ENCODE measurements at regions not wholly inside any gene's neighbourhood (a gene's known extent, or its start where the extent isn't known, plus 50 kb on each side); places are given as distances from the start of the nearest gene placed in this dataset.

DNA sequence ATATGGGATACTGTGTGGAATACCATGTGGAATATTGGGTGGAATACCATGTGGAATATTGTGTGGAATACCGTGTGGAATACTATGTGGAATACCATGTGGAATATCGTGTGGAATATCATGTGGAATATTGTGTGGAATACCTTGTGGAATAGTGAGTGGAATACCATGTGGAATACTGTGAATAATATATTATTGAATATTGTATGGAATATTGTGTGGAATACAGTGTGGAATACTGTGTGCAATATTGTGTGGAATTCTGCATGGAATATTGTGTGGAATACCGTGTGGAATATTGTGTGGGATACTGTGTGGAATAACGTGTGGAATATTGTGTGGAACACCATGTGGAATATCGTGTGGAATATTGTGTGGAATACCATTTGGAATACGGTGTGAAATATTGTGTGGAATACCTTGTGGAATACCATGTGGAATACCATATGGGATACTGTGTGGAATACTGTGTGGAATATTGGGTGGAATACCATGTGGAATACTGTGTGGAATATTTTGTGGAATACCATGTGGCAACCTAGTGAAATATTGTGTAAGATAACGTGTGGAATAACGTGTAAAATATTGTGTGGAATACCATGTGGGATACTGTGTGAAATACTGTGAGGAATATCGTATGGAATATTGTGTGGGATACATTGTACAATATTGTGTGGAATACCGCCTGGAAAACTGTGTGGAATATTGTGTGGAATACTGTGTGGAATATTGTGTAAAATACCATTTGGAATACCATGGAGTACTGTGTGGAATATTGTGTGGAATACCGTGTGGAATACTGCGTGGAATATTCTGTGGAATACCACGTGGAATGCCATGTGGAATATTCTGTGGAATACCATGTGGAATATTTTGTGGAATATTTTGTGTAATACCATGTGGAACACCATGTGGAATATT is 133.9 kb upstream of the CHST15 start:
- no peak for DNase-seq (ENCODE audit: low read depth in 2 of 2)

DNA sequence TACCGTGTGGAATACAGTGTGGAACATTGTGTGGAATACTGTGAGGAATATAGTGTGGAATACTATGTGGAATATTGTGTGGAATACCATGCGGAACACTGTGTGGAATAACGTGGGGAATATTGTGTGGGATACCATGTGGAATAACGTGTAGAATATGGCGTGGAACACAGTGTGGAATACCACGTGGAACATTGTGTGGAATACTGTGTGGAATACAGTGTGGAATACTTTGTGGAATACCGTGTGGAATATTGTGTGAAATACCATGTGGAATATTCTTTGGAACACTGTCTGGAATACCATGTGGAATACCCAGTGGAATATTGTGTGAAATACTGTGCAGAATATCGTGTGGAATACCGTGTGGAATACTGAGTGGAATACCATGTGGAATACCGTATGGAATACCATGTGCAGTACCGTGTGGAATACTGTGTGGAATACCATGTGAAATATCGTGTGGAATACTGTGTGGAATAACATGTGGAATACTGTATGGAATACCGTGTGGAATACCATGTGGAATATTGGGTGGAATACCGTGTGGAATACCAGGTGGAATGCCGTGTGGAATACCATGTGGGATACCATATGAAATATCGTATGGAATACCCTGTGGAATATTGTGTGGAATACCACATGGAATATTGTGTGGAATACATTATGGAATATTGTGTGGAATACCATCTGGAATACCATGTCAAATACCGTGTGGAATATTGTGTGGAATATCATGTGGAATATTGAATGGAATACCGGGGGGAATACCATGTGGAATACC is 133.1 kb upstream of the CHST15 start:
- DNase-seq (ENCODE audit: low read depth in 2 of 2) = no peak

DNA sequence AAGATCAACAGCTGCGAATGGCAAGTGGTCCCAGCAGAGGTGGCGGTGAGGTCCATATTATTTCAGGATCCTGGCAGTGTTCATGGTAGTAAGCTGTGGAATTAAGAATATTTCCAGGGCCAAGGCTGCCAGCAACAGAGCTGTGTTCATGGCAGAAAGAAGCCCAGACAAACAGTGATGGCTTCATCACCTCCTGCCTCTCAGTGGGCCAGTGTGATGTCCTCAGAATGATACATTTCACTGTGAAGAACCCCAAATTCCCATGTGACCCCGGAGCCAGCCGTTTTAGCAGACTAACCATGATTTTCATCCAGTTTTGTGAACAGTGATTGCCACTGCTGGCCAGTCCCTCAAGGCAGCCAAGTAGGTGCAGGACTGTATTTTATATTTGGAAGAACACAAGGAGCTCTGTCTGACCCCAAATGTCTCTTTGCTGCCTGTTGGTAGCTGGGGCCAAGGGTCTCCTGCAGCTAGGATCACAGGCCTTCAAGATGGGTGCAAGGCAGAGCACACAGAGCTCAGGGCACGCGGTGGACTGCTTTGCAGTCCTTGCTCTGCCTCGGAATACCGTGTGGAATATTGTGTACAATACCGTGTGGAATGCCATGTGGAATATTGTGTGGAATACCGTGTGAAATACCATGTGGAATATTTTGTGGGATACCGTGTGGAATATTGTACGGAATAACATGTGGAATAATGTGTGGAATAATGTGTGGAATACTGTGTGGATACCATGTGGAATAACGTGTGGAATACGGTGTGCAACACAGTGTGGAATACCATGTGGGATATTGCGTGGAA is 132.3 kb upstream of the CHST15 start:
- DNase-seq (ENCODE audit: low read depth in 2 of 2) = peak in 1 of 2 experiments; percentile 6

DNA sequence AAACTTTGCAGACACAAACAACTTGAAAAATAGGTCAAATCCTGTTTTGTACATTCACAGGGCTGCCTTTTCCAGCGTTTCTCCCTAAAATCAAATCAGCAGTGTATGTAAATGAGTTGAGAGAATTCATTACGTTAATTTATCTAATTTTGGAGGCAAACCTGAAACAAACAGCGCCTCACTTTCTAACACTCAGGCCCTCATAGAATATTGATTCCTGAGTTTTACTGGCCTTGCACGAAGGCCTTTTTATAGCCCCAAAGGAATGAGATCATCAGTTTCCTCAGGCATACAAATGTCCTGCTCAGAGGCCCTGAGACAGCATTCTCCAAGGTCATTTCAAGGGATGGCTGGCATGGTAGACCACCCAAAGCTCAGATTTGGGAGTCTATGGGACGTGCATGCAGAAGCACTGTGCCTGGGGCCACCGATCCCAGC is 131.7 kb upstream of the CHST15 start:
- no peak for DNase-seq (ENCODE audit: low read depth in 2 of 2)

DNA sequence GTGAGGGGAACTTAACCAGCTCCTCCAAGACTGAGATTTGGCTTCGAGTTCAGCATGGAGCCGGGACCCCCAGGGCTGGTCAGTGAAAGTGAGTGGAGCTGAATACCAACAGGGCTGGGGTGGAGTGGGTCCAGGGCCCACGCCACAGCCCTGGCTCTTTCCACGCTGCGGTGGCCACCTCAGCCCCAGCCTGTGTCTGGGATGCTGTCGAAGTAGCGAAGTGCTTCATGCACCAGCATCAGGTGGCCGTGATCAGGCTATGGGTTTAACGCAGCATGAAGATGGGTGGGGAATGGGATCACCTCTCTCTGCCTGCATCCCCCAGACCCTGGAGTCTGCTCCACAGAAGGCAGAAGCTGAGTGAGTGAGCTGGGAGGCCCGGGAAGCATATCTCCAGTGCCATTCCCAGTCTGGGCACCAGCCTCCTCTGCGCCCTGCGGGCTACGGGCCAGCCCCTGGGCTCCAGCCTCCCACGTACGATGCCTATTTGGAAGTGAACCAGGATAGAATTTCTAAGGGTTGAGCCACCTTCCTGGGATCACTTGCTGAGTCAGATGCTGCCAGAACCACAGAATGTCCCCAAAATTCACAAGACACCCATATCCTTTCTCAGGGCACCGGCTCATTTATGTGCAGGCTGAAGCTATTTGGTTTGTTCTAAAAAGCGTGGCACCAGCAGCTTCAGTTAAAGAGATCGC is 131.1 kb upstream of the CHST15 start:
- DNase-seq (ENCODE audit: low read depth in 2 of 2) = no peak

DNA sequence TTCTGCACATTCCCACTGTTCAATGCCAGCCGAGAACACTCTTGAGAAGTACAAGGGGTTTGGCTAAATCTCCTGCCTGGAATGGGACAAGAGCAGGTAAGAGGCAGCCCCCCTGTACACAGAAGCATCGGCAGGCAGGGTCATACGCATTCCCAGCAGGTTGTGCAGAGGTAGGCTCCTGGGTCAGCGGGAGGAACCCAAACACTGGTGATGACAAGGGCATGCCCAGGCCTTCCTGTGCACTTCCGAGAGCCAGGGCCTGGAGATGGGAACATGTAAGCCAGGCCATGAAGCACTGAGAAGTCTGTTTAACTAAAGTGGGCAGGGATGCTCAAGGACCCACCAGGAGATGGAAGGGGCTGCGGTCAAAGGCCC is 130.3 kb upstream of the CHST15 start:
- no peak for DNase-seq (ENCODE audit: low read depth in 2 of 2)

DNA sequence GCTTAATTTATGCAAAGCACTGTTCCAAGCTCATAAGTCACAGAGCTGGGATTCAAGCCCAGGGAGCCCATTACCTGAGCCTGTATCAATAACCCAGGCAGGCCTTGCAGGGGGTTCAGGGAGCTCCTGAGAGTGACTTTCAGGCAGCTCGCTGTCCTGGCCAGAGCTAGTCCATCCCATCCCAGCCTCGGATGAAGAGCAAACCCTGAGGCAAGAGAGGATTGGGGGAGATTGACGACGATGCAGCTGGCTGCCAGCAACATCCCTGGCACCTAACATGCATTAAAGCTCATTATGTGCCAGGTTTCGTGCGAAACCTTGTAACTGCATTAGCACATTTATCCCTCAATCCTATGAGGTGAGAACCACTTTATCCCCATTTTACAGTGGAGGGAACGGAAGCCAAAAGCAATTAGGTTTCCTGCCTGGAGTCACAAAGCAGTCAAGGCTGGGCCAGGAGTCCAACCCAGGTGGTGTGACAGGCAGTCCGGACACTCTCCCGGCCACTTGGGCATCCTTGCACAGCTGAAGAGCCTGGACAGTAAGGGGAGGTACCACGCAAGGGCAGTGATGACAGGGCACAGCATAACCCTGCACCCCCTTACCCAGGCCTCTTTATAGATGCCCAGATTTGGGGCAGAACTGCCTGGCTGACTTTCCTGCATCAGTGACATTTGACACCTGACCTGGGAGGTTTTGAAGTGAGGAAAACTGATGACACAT is 129.8 kb upstream of the CHST15 start:
- DNase-seq (ENCODE audit: low read depth in 2 of 2) = no peak

DNA sequence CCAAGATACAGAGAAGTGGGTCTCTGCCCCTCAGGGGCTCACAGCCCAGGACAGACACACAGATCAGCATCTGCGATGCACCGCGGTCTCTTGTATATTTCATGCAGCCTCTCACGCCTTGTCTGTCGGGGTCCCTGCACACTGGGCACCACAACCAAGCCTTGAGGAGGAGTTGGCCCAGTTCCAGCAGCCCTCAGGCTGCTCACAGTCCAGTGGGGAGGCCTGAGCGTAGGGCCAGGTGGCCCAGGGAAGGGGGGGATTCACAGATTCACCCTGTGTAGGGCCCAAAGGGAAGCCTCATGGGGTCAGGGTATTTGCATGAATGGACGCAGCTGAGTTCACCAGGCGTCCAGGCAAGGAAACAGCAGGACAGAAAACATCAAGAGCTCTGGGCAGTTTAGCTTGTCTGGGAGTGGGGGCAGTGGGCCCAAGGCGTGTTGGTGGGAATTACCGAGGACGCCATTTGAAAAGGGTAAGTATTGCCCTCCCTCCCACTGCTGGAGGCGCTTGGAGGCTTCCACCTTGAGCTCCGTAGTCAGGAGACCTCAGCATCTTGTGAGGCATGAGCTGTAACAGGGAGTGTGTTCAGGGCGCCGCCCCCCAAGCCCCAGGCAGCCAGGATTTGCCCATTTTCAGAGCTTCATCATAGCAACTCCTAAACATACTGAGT is 129.1 kb upstream of the CHST15 start:
- DNase-seq (ENCODE audit: low read depth in 2 of 2) = no peak

DNA sequence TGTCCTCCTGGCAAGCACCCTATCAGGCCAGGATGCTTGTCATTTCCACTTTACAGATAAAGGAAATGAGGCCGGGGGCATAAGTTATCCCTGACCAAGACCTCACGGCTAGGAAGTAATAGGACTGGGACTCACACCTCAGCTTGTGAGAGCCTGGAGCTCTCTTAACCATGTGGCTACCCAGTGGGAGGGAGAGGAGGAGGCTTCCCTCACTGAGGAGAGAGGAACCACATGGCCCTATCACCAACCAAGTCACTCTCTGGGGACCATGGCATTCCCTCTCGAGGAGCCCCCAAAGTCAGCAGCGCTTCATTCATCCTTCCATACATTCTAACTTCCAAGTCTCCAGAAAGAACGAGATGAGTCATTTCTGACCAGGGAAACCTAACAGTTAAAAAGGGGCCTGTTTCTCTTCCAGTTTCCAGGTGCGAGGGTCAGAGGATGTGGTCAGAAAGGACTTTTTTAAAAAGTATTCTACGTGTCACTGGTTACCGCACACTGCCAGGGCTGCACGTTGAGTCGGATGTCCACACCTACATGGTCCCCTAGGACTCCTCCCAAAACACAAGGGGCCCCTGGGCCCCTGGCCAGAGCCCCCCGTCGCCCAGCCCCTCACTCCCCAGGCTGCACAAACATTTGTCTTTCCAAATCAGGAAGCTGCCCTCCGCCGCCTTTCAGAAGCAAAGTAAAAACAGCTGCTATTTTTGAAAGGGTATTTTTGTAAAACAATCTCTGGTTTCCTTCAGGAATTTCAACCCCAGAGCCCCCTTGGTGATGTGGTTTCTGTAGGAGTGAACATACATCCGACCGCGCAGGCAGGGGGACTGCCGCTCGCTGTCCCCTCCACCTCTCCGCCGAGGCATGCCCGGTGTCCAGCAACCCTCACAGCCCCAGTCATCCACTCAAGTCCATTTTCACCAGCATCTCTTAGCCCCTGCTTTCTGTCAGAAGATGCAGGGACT is 128.2 kb upstream of the CHST15 start:
- no peak for DNase-seq (ENCODE audit: low read depth in 2 of 2)

DNA sequence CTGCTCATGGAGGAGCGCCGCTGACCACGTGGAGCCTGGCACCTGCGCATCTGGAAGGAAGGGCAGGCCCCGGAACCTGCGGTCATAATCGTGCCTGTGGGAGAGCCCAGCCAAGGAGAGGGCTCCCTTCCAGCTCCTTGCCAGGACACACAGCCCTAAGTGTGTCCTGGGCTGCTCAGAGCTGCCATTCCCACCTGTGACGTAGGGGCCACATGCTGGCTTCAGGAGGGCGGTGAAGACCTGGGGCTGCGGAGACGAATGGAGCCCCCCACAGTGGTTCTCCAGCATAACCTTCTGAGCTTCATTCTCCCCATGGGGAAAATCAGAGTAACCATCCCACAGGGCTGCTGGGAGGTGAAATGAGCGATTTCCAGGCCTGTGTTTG is 127.6 kb upstream of the CHST15 start:
- no peak for DNase-seq (ENCODE audit: low read depth in 2 of 2)

DNA sequence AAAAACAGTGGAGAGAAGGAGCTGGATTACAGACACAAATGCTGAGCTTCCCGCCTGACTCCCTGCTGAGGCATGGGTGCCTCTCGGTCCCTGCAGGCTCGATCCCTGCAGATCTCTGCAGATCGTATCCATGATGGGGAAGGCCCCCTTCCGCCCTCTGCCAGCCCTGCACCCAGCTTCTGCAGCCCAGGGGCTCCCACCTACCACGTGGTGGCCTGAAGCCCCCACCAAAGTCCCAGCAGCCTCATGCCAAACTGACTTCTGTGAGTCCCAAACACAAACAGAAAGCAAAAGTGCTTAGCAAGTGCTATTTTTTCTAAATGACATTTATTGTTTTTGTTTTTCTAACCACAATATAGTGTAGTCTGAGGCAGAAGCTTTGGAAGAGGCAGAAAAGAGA is 127.1 kb upstream of the CHST15 start:
- DNase-seq (ENCODE audit: low read depth in 2 of 2) = no peak

DNA sequence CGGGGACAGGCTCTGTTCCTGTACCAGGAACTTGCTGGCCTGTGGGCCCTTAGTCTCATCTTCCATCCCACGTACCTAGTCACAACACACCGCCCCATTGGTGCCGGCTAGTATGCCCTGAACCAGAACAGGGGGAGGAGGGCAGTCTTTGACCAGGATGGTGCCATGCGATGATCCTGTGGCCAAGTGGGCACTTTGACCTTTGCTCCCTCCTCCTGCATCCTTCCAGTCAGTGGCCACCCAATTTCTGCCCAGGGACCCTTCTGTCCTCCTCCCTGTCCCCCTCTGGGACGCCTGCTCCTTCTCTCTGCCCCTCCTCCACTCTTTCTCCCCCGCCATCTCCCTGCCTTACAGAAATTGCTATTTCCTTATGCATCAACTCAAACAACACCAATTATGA is 126.3 kb upstream of the CHST15 start:
- no peak for DNase-seq (ENCODE audit: low read depth in 2 of 2)

DNA sequence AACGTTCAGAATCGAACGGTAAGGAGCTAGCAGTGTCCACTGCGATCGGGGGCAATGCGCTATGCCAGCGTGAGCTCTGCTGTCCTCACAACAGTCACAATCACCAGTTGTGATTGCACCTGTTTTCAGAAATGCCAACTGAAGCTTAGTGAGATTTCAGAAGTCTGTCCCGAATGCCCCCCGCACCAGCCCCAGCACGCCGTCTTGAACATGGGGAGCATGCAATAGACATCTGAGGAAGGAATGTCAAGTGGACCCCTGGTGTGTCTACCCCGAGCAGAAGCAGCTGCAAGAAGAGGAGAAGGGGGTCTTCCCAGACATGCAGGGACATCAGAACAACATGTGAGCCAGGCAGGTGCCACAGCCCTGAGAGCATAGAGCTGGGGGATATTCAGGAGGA is 125.7 kb upstream of the CHST15 start:
- no peak for DNase-seq (ENCODE audit: low read depth in 2 of 2)

DNA sequence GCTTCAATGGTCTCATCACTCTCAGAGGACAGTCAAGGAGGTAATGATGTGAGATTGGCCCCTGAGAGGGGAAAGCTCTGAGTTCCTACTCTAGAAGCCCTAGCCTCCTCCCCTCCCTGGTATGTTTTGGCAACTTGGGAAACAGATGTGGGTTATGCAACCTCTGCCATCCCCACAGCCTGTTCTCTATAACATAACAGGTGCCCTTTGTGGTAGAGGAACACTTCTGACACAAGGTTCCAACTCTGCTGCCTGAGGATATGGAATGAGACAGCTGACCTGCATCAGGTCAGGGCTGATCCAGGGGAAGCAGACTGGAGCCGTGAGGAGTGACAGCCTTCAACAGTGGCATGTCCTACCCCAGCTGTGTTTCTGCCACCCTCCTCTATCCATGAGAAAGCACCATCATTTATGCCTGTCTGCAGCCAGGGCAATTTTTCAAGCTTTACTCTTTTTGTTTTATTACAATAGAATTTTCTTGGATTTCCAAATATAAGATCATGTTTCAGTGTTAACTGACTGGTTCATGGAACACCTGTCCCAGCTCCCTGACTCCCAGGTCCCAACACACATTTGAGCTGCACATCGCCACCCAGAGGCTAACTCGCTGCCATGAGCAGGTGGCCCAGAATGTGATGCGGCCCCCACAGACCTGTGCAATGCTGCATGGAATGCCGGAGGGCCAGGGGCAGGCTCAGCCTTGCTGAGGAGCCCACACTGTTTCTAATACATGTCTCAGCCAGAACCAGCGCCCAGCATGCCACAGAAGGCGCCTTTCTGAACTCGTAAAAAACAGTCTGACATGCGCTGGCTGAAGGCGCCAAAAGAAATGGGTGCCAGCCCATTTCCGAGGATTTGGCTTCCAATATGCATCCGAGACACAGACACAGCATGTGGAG is 124.8 kb upstream of the CHST15 start:
- DNase-seq (ENCODE audit: low read depth in 2 of 2) = no peak

DNA sequence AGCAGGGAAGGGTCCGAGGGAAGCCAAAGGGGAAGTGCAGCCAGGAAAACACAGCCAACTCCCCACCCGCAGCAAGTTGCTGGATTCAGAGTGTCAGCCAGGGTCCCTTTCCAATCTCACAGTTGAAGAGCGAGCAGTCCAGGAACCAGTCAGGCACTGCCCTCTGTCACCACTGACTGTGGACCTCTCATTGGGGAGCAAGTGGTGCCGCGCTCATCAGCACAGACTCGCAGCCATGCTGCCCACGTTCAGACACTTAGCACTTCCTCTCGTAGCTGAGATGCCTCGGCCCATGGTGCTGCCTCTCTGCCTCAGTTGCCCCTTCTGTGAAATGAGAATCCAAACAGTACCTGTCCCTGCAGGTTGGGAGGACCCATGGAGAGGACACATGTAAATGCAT is 123.6 kb upstream of the CHST15 start:
- no peak for DNase-seq (ENCODE audit: low read depth in 2 of 2)

DNA sequence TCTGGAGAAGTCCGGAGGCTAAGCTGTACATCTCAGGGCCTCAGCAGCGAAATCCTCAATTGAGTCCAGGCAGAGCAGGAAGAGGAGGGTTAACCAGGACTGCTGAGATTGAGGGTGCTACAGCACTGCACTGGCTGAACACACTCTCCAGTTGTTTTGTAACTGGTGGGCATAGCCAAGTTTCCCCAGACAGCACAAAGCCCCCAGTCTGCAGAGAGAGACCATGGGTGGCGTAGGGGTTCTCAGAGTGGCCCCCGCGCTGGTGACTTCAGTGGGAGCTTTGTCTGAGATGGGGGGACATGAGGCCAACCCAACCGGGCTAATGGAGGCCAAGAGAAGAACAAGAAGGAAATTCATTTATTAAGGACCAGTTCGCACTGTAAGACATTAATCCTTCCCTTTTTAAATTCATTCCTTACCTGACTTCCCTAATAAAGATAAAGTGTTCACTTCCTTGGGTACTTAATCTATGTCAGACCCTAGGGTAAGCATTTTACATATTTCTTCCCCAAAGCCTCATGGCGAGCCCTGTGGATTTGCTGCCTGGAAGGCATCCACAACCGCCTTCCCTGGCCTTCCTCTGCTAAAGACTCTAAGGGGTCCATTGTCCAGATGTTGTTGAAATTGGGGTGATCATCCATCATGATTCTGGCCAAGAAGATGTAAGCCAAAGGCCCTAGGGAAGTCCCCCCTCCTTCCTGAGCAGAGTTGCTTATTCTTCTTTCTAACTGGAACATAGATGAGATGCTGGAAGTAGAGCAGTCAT is 121.4 kb upstream of the CHST15 start:
- DNase-seq (ENCODE audit: low read depth in 2 of 2) = no peak

DNA sequence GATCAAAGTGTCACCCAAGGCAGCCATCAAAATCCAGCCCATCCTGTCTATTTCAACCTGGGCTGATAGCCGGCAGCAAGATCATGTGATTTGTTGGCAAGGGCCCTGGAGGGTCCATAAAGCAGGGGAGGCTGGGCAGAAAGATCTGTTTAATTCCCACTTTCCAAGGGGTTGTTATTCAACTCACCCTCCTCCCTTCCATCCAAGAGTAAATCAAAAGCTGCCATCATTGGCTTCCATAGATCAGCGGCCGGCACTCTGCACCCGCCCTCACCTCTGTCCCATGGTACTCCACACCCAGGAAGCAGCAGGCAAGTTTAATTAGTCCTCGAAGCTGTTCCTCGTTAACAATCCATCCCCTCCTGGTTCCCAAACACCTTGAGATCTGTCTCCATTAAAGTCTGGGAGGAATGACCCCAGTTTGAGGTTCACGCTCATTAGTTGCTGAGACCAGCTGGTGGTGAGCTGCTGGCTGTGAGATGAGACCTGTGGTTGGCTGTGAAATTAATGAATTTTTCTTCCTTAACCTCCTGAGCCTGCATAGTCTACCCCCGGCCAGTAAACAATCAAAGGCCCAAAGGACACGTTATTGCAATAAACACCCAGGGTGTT is 120.6 kb upstream of the CHST15 start:
- DNase-seq (ENCODE audit: low read depth in 2 of 2) = no peak

Data from stimulated activated CD4-positive, alpha-beta T cell treated with anti-CD3 and anti-CD28 coated beads, Interleukin-12 subunit alpha, Interleukin-12 subunit beta, amount 100 ng/mL, for 24 hours (primary cell).